ENCODE measurements at regions not wholly inside any gene's neighbourhood (a gene's known extent, or its start where the extent isn't known, plus 50 kb on each side); places are given as distances from the start of the nearest gene placed in this dataset.

- DNase-seq (ENCODE audit: low spot score): no peak
- H3K27ac ChIP-seq: no peak overlapping the region
- TF ChIP-seq CTCF (conservative IDR thresholded peaks at IDR 0.05; ENCODE audit: low read depth): no peak
- ChIA-PET POLR2A (ENCODE audit: low non-redundant PET) (no interaction called here), CTCF (no interaction called here)
Observed at GRCh38 chr3:18730491-18730890, 305.4 kb upstream of the SATB1 start.

DNA sequence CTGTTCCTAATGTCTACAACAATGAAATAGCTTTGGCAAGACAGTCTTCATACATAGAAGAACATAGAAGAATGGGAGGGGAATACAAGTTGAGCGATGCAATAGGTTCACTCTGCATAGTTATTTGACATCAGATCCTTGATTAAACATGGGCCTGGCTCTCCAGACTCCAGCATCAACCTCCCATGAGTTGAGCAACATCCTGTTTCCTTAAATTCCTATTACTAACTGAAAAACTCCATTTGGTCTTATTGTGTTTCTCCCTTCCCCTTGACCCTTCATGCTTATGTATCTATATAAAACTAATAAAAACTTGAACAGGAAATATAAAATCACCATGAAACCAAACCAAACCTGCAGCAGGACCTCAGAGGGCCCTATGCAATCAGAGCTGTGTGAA lies 304.5 kb upstream of the SATB1 start:
- DNase-seq (ENCODE audit: low spot score): no peak
- ChIA-PET POLR2A (ENCODE audit: low non-redundant PET) (no interaction called here), CTCF (no interaction called here)
- H3K27ac ChIP-seq: no peak overlapping the region
- no peak for TF ChIP-seq CTCF (conservative IDR thresholded peaks at IDR 0.05; ENCODE audit: low read depth)

DNA sequence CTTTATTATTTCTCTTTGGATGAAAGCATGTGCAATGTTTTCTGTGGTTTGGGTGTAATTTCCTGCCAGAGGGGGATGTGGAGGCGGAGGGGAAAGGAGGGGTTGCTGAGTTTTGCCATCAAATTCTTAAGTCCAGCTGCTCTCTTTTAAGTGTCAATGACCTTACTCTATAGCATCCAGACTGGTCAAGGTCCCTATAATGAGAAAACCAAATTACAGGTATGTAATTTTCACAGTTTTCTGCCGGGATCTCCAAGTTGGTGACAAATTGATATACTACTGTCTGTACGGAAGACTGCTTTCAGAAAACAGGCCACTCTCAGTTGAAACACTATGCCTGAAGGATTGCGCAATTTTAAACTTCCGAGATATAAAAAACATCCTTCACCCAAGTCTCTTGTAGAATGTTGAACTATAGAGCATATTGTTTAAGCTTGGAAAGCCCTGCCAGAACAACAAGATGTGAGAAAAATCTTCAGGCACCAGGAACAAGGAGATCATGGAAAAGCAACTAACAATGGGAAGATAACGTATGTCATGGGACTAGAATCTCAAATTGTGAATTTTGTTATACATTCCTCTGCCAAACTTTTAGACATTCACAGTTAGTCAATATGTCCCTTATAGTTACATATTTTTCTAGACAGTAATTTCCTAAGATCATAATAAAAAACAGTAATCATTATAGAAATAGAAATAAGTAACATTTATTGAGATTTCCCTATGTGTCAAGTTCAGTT lies 300.7 kb upstream of the SATB1 start:
- no peak for TF ChIP-seq CTCF (conservative IDR thresholded peaks at IDR 0.05; ENCODE audit: low read depth)
- CTCF ChIA-PET: no interaction called here
- no peak for DNase-seq (ENCODE audit: low spot score)
- H3K27ac ChIP-seq: no peak overlapping the region
- POLR2A ChIA-PET (ENCODE audit: low non-redundant PET): no interaction called here

GRCh38 chr3:18724456-18724855 lies 299.3 kb upstream of the SATB1 start:
- ChIA-PET POLR2A (ENCODE audit: low non-redundant PET) (no interaction called here), CTCF (no interaction called here)
- no peak overlapping the region for H3K27ac ChIP-seq
- no peak for TF ChIP-seq CTCF (conservative IDR thresholded peaks at IDR 0.05; ENCODE audit: low read depth)
- no peak for DNase-seq (ENCODE audit: low spot score)

DNA sequence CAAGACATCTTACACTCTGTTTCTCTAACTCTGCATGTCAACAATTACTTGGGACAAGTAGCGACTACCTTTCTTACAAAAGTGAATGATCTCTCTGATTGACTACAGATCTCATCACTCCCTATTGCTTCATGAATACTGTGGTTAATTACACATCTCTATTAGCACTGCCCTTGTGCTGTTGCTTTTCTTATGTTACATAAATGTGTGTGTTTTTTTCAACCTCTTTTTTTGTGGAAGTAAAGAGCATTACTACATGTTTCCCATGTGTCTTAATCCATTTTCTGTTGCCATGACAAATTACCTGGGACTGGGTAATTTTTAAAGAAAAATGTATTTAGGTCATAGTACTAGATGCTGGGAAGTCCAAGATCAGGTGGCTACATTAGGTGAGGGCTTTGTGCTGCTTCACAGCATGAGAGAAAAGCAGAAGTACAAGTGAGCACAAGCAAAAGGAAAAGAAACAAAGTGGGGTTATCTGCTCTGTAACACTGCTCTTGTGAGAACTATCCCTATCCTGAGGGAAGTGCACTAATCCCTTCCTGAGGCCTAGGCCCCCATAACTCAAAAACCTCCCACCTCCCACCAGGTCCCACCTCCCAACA lies 298.2 kb upstream of the SATB1 start:
- no peak for DNase-seq (ENCODE audit: low spot score)
- no peak for TF ChIP-seq CTCF (conservative IDR thresholded peaks at IDR 0.05; ENCODE audit: low read depth)
- CTCF ChIA-PET: no interaction called here
- no peak overlapping the region for H3K27ac ChIP-seq
- POLR2A ChIA-PET (ENCODE audit: low non-redundant PET): no interaction called here

DNA sequence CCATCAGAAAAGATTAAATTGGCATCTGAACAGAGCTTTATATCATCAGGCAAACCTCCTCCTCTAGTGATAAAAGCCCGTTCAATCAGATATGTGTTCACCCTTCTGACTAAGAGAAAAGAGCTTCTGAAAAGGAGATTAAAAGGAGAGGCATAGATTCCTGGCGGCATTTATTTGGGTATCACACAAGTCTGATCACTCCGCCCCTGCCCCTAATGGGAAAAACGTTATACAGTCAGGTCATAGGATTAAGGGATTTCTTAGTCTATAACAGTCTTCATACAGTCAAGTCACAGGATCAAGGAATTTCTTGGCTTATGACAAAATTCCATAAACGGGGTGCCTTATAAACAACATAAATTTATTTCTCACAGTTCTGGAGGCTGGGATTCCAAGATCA lies 295.4 kb upstream of the SATB1 start:
- POLR2A ChIA-PET (ENCODE audit: low non-redundant PET): no interaction called here
- TF ChIP-seq CTCF (conservative IDR thresholded peaks at IDR 0.05; ENCODE audit: low read depth): no peak
- DNase-seq (ENCODE audit: low spot score): no peak
- CTCF ChIA-PET: no interaction called here
- H3K27ac ChIP-seq: no peak overlapping the region

All from RWPE1 (cell line).